ENCODE measurements at regions not wholly inside any gene's neighbourhood (a gene's known extent, or its start where the extent isn't known, plus 50 kb on each side); places are given as distances from the start of the nearest gene placed in this dataset.

GRCh38 chr6:169990095-169991030 is 238.9 kb downstream of the ERMARD start:
- no peaks in the 10 kb centered on the region for H3K9me3 Mint-ChIP-seq
- no peak for TF ChIP-seq CTCF (IDR thresholded peaks at IDR 0.05; ENCODE audit: unreplicated experiment)
- no peak overlapping the region for H3K4me3 Mint-ChIP-seq
- peaks cover 2% of the 10 kb centered on the region for H3K27me3 Mint-ChIP-seq (ENCODE audit: low read depth)
- no peak for DNase-seq (ENCODE audit: low spot score in 2 of 2, unreplicated experiment in 2 of 2)
- H3K36me3 Mint-ChIP-seq = no peaks in the 10 kb centered on the region
- H3K4me1 Mint-ChIP-seq = no peaks in the 10 kb centered on the region
- no peak overlapping the region for H3K27ac Mint-ChIP-seq

- no peak for DNase-seq (ENCODE audit: low spot score in 2 of 2, unreplicated experiment in 2 of 2)
- Mint-ChIP-seq H3K9me3 (no peaks in the 10 kb centered on the region), H3K4me3 (no peak overlapping the region), H3K27me3 (ENCODE audit: low read depth) (no peaks in the 10 kb centered on the region), H3K27ac (no peak overlapping the region), H3K36me3 (no peaks in the 10 kb centered on the region), H3K4me1 (no peaks in the 10 kb centered on the region)
- no peak for TF ChIP-seq CTCF (IDR thresholded peaks at IDR 0.05; ENCODE audit: unreplicated experiment)
Measured at GRCh38 chr6:169989594-169989993, 238.2 kb downstream of the ERMARD start.

- no peak for DNase-seq (ENCODE audit: low spot score in 2 of 2, unreplicated experiment in 2 of 2)
- no peak overlapping the region for H3K4me3 Mint-ChIP-seq
- TF ChIP-seq CTCF (IDR thresholded peaks at IDR 0.05; ENCODE audit: unreplicated experiment) = no peak
- H3K4me1 Mint-ChIP-seq = no peaks in the 10 kb centered on the region
- no peaks in the 10 kb centered on the region for H3K36me3 Mint-ChIP-seq
- no peaks in the 10 kb centered on the region for H3K9me3 Mint-ChIP-seq
- no peaks in the 10 kb centered on the region for H3K27me3 Mint-ChIP-seq (ENCODE audit: low read depth)
- no peak overlapping the region for H3K27ac Mint-ChIP-seq
Measured at GRCh38 chr6:169988769-169989550, 237.5 kb downstream of the ERMARD start.

DNA sequence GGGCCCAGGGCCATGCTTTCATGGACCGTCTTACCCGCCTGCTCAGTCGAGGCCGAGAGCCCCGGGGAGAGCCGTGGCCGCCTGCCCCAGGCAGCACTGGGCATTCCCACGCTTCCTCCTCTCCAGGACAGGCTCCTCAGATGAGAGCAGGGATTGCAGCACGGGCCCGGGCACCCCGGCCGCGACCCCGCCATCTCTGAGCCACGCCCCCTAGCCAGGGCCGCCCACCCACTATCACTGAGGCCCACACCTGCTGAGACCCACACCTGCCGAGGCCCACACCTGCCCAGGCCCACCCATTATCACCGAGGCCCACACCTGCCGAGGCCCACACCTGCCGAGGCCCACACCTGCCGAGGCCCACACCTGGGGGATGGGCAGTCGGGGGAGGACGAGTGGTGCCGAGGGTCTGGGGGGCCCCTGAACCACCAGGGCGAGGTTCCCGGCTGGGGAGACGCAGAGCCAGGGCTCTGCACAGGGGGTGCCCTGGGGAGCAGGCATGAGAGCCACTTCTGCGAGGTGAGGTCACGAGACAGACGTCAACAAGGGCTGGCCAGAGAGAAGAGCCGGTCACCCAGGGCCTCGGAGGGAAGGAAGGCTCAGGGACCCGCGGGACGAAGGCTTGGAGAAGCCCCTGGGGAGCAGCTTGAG is 235.6 kb downstream of the ERMARD start:
- H3K27me3 Mint-ChIP-seq (ENCODE audit: low read depth) = no peaks in the 10 kb centered on the region
- no peak overlapping the region for H3K4me3 Mint-ChIP-seq
- H3K4me1 Mint-ChIP-seq = no peaks in the 10 kb centered on the region
- no peak overlapping the region for H3K27ac Mint-ChIP-seq
- H3K36me3 Mint-ChIP-seq = no peaks in the 10 kb centered on the region
- DNase-seq (ENCODE audit: low spot score in 2 of 2, unreplicated experiment in 2 of 2) = no peak
- H3K9me3 Mint-ChIP-seq = no peaks in the 10 kb centered on the region
- no peak for TF ChIP-seq CTCF (IDR thresholded peaks at IDR 0.05; ENCODE audit: unreplicated experiment)

GRCh38 chr6:169986171-169986847 is 234.9 kb downstream of the ERMARD start:
- H3K27ac Mint-ChIP-seq = no peak overlapping the region
- peaks cover 3% of the 10 kb centered on the region for H3K27me3 Mint-ChIP-seq (ENCODE audit: low read depth)
- no peaks in the 10 kb centered on the region for H3K4me1 Mint-ChIP-seq
- no peak overlapping the region for H3K4me3 Mint-ChIP-seq
- TF ChIP-seq CTCF (IDR thresholded peaks at IDR 0.05; ENCODE audit: unreplicated experiment) = no peak
- H3K36me3 Mint-ChIP-seq = no peaks in the 10 kb centered on the region
- DNase-seq (ENCODE audit: low spot score in 2 of 2, unreplicated experiment in 2 of 2) = no peak
- H3K9me3 Mint-ChIP-seq = no peaks in the 10 kb centered on the region
